ENCODE measurements at regions not wholly inside any gene's neighbourhood (a gene's known extent, or its start where the extent isn't known, plus 50 kb on each side); places are given as distances from the start of the nearest gene placed in this dataset.
"Not testable (repeated sequence)": the region's sequence is repeated elsewhere in the genome, so short reads cannot be mapped to it uniquely, and the experiment has no call there.

DNA sequence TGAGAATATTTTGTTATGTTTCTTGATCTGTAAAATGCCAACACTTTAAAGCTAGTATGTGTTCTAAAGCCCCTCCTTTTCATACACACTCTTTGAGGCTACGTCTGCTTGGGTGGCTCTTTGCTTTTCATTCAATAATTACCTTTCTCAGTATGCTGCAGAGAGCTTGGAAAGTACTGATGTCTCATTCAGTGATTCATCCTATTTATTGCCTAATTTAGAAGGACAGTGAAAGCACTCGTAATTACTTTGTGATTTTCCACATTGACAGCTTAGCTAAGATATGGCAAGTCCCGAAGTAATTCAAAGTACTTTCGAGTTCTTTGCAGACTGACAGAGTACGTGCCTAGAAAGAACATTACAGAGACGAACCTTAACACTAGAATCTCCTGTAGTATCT, 57.2 kb downstream of the BMP15 start:
- TF ChIP-seq, protein P1, sequence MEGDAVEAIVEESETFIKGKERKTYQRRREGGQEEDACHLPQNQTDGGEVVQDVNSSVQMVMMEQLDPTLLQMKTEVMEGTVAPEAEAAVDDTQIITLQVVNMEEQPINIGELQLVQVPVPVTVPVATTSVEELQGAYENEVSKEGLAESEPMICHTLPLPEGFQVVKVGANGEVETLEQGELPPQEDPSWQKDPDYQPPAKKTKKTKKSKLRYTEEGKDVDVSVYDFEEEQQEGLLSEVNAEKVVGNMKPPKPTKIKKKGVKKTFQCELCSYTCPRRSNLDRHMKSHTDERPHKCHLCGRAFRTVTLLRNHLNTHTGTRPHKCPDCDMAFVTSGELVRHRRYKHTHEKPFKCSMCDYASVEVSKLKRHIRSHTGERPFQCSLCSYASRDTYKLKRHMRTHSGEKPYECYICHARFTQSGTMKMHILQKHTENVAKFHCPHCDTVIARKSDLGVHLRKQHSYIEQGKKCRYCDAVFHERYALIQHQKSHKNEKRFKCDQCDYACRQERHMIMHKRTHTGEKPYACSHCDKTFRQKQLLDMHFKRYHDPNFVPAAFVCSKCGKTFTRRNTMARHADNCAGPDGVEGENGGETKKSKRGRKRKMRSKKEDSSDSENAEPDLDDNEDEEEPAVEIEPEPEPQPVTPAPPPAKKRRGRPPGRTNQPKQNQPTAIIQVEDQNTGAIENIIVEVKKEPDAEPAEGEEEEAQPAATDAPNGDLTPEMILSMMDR (IDR thresholded peaks at IDR 0.05; ENCODE audit: control insufficient read depth, insufficient read depth, low read depth, low read length, missing control alignments), result no peak
- H3K4me3 ChIP-seq (ENCODE audit: control insufficient read depth, low read depth, low read length), result no peak overlapping the region
- no peak for DNase-seq (ENCODE audit: low read depth)

DNA sequence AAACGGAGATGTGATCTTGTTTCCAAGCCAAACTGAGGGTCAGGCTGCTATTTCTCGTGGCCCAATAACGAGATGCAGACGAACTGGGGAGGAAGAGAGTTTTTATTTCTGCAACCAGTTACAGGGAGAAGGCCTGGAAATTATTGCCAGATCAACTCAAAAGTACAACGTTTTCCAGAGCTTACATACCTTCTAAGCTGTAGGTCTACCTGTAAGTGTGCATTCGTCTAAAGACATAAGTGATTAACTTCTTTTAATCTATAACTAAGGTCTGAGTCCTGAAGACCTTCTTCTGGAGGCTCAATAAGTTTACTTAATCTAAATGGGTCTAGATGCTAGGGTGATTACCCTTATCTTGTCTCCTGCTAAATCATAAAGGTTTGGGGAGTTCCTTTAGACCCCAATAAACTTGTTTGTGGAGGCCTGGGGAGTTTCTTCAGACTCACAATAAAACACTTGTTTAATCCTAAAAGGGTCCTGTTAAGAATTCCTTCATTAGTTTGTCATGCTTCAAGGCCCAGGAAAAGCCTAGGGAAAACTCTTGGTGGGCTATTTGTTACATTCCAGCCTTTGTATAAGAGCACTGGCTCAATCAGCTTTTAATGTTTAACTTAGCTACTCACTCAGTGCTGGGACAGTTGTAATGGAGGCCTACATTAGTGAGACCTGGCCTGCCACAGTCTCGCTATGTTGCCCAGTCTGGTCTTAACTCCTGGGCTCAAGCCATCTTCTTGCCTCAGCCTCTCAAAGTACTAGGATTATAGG, 58.5 kb downstream of the BMP15 start:
- DNase-seq (ENCODE audit: low read depth), result not testable (repeated sequence)

DNA sequence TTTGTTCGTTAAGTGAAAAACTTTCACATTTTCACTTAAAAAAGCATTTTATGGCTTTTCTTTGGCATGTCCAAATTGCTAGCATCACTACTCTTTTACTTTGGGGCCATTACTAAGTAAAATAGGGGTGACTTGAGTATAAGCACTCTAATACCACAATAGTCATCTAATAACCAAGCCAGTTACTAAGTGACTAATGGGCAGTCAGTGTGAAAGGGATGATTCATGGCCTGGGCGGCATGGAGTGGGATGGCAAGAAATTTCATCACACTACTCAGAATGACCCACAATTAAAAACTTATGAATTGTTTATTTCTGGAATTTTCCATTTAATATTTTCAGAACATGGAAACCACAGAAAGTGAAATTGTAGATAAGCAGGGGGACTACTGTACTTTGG, 60.9 kb downstream of the BMP15 start:
- TF ChIP-seq, protein P1 (IDR thresholded peaks at IDR 0.05; ENCODE audit: control insufficient read depth, insufficient read depth, low read depth, low read length, missing control alignments), result no peak
- no peak overlapping the region for H3K4me3 ChIP-seq (ENCODE audit: control insufficient read depth, low read depth, low read length)
- no peak for DNase-seq (ENCODE audit: low read depth)

More for the DNA sequence above, 58.5 kb downstream of the BMP15 start:
- not testable (repeated sequence) for H3K4me3 ChIP-seq (ENCODE audit: control insufficient read depth, low read depth, low read length)

DNA sequence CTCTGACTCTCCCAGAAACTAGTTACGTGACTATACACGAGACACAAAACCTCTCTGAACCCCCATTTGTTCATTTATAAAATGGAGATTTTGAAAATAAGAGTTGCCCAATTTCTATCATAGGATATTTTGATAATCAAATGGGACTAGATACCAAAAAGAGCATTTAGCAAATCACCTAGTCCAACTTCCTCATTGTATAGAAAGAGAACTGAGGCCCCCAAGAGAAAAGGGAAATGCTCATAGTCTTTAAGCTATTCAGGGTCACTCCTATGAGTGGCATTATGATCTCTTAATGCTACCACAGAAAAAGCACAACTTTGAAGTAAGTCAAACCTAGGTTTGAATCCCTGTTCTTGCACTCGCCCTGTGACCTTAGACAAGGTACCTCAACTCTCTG, 62.7 kb downstream of the BMP15 start:
- H3K4me3 ChIP-seq (ENCODE audit: control insufficient read depth, low read depth, low read length), result no peak overlapping the region
- no peak for DNase-seq (ENCODE audit: low read depth)
- TF ChIP-seq, protein P1 (IDR thresholded peaks at IDR 0.05; ENCODE audit: control insufficient read depth, insufficient read depth, low read depth, low read length, missing control alignments), result no peak

DNA sequence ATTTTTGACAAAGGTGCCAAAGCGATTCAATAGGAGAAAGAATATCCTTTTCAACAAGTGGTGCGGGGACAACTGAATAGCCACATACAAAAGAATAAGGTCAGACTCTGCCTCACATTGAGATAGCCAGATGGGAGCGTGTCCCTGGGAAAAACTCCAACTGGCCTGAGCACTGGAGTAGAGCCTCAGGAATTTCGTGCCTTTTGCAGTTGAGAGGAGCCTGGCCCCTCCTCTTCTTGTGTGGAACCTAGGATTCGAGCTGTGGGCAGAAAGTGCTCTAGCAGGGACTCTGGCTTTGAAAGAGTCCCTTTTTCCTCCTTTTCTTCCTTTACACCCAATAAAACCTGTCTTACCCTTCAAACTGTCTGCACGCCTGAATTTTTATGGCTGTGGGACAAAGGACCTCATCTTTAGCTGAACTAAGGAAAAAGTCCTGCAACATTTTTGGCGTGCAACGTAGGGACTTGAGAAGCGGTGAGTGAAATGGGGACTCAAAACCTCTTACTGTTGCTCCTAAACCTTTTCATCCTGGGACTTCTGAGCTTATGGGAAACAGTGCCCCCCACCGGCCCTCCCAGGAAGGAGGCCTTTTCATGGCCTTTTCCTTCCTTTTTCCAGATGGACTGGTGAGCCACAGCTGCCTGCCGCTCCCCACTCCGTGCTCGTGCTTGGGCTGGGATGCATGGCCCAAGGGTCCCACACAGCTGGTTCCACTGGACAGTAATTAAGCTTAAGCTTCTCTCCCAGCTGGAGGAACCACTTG, 68.6 kb downstream of the BMP15 start:
- TF ChIP-seq, protein P1 (IDR thresholded peaks at IDR 0.05; ENCODE audit: control insufficient read depth, insufficient read depth, low read depth, low read length, missing control alignments), result peak; percentile 10
- no peak for DNase-seq (ENCODE audit: low read depth)
- no peak overlapping the region for H3K4me3 ChIP-seq (ENCODE audit: control insufficient read depth, low read depth, low read length)

DNA sequence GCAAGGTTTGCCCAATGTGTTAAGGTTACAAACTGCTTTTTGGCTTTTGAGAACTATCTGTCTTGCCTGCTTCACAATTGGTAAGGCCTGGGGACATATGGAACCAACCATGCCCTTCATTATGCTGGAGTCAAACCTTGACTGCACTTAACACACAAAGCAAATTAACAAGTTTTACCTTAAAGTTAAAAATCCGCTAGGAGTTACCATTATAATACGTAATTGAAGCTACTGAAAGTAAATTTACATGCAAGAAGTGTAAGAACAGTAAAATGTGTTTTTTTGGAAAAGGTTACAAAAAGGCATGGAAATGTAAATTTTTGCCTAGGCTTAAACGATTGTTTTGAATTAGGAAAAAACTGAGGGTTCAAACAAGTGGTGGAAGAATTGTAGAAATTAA, 69.7 kb downstream of the BMP15 start:
- H3K4me3 ChIP-seq (ENCODE audit: control insufficient read depth, low read depth, low read length), result no peak overlapping the region
- TF ChIP-seq, protein P1 (IDR thresholded peaks at IDR 0.05; ENCODE audit: control insufficient read depth, insufficient read depth, low read depth, low read length, missing control alignments), result no peak
- no peak for DNase-seq (ENCODE audit: low read depth)

DNA sequence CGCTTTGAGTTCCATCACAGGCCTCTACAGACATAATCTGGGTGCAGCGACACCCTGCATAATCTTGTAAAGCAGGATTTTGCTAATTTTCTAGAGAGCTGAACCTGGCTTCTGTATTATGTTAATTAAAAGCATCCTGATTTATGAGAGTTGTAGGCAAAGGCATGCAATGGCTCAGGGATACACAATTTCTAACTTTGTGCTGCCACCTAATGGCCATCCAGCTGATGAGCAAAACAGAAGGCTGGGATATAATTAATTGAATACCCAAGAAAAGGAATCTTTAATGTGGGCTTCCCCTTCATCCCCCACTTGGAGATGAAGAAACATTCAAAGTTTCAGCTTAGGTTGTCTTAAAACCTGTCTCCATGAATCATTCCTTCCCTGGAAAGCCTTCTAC, 78.1 kb downstream of the BMP15 start:
- no peak overlapping the region for H3K4me3 ChIP-seq (ENCODE audit: control insufficient read depth, low read depth, low read length)
- DNase-seq (ENCODE audit: low read depth), result peak; percentile 2
- TF ChIP-seq, protein P1 (IDR thresholded peaks at IDR 0.05; ENCODE audit: control insufficient read depth, insufficient read depth, low read depth, low read length, missing control alignments), result peak; percentile 64

Measured in AG09309 (cell line).